IMR-90 (cell line): ENCODE measurements at regions not wholly inside any gene's neighbourhood (a gene's known extent, or its start where the extent isn't known, plus 50 kb on each side); places are given as distances from the start of the nearest gene placed in this dataset.

ENCODE experiments used
- ATAC-seq: fragments of 200-7000 bp; cut with Tn5 transposase; 2 replicates; pipeline ENCODE4 v1.9.1; 2020; ENCODE audit warnings: low read depth, mild to moderate bottlenecking, moderate library complexity
- BruUV-seq: library from RNA; stranded (reverse); fragments of 400-500 nt; replicated peaks from 2 replicates; lab custom pipeline; 2021; lab: Mats Ljungman, UMichigan
- CTCF ChIA-PET: fragments of 300-600 bp; formaldehyde crosslinking; extraction: SDS; loops from one replicate; lab custom pipeline; 2021; ENCODE audit warnings: antibody characterized with exemption; lab: Yijun Ruan, JAX
- POLR2A ChIA-PET: fragments of 300-600 bp; sonication (Branson Sonifier 250); formaldehyde crosslinking; loops from one replicate; lab custom pipeline; 2022; ENCODE audit warnings: antibody characterized with exemption; ENCODE audit not compliant: unreplicated experiment; lab: Charles Lee
- DNase-seq: peaks from one replicate; pipeline ENCODE4 v3.0.0; 2013
- H2AFZ ChIP-seq: replicated peaks from 2 replicates; pipeline ENCODE3; 2013; ENCODE audit warnings: low read length, mild to moderate bottlenecking; ENCODE audit not compliant: poor library complexity
- H2AK5ac ChIP-seq: 2 replicates; pipeline ENCODE4 v1.6.1; 2013; ENCODE audit warnings: low read depth, low read length, inconsistent platforms
- H2AK9ac ChIP-seq: replicated peaks from 2 replicates; pipeline ENCODE3; 2013; ENCODE audit warnings: mild to moderate bottlenecking, low read depth, low read length, moderate library complexity; ENCODE audit not compliant: poor library complexity
- H2BK120ac ChIP-seq: 2 replicates; pipeline ENCODE4 v1.6.1; 2013; ENCODE audit warnings: low read depth, low read length, inconsistent platforms
- H2BK15ac ChIP-seq: 3 replicates; pipeline ENCODE4 v1.6.1; 2013; ENCODE audit warnings: low read depth, low read length, inconsistent platforms
- H2BK20ac ChIP-seq: 2 replicates; pipeline ENCODE4 v1.6.1; 2013; ENCODE audit warnings: low read depth, mild to moderate bottlenecking, inconsistent platforms, low read length, moderate library complexity
- H2BK5ac ChIP-seq: 2 replicates; pipeline ENCODE4 v1.6.1; 2013; ENCODE audit warnings: mild to moderate bottlenecking, low read depth, low read length, inconsistent platforms; ENCODE audit not compliant: poor library complexity, severe bottlenecking
- H3K14ac ChIP-seq: replicated peaks from 2 replicates; pipeline ENCODE4 v1.6.1; 2013; ENCODE audit warnings: low read depth, low read length, inconsistent platforms
- H3K18ac ChIP-seq: 2 replicates; pipeline ENCODE4 v1.6.1; 2013; ENCODE audit warnings: low read depth, low read length, control low read depth
- H3K23ac ChIP-seq: 2 replicates; pipeline ENCODE4 v1.6.1; 2013; ENCODE audit warnings: low read depth, low read length, inconsistent platforms
- H3K27ac ChIP-seq: 2 replicates; pipeline ENCODE4 v1.5.1; 2013; ENCODE audit warnings: mild to moderate bottlenecking, control low read depth, low read length; ENCODE audit not compliant: insufficient read depth
- H3K27me3 ChIP-seq: 2 replicates; pipeline ENCODE4 v1.6.1; 2013; ENCODE audit warnings: low read length; ENCODE audit not compliant: control insufficient read depth, insufficient read depth
- H3K36me3 ChIP-seq: 2 replicates; pipeline ENCODE4 v1.6.1; 2013; ENCODE audit warnings: low read length, mixed read lengths; ENCODE audit not compliant: control insufficient read depth, insufficient read depth
- H3K4ac ChIP-seq: 2 replicates; pipeline ENCODE4 v1.6.1; 2013; ENCODE audit warnings: low read depth, low read length, inconsistent platforms
- H3K4me1 ChIP-seq: 2 replicates; pipeline ENCODE4 v1.6.1; 2013; ENCODE audit warnings: low read length, mixed read lengths; ENCODE audit not compliant: control insufficient read depth, insufficient read depth
- H3K4me2 ChIP-seq: 2 replicates; pipeline ENCODE4 v1.6.1; 2013; ENCODE audit warnings: low read depth, mild to moderate bottlenecking, control low read depth, low read length, moderate library complexity
- H3K4me3 ChIP-seq: 2 replicates; pipeline ENCODE4 v1.5.1; 2013; ENCODE audit warnings: low read depth, mild to moderate bottlenecking, control low read depth, low read length, moderate library complexity; ENCODE audit not compliant: insufficient read depth
- H3K56ac ChIP-seq: 2 replicates; pipeline ENCODE4 v1.6.1; 2013; ENCODE audit warnings: low read length, inconsistent platforms; ENCODE audit not compliant: insufficient read depth; ENCODE audit errors: extremely low read depth
- H3K79me1 ChIP-seq, 2 experiments: 2 replicates each; pipeline ENCODE4 v1.6.1; 2013; ENCODE audit warnings: low read length in 2 of 2, inconsistent platforms in 1 of 2, low read depth in 1 of 2
- H3K9ac ChIP-seq: 2 replicates; pipeline ENCODE4 v1.6.1; 2013; ENCODE audit warnings: low read depth, low read length, control low read depth
- H3K9me1 ChIP-seq: 2 replicates; pipeline ENCODE4 v1.6.1; 2013; ENCODE audit warnings: low read length, inconsistent platforms; ENCODE audit not compliant: insufficient read depth
- H3K9me3 ChIP-seq: 2 replicates; pipeline ENCODE4 v1.6.1; 2013; ENCODE audit warnings: low read length; ENCODE audit not compliant: control insufficient read depth, insufficient read depth
- H4K20me1 ChIP-seq: 2 replicates; pipeline ENCODE4 v1.6.1; 2013; ENCODE audit warnings: low read length, inconsistent platforms; ENCODE audit not compliant: insufficient read depth
- H4K5ac ChIP-seq: 2 replicates; pipeline ENCODE4 v1.6.1; 2013; ENCODE audit warnings: mild to moderate bottlenecking, low read depth, low read length, control low read depth
- H4K8ac ChIP-seq, 2 experiments: 2 replicates each; pipeline ENCODE4 v1.6.1; 2013; ENCODE audit warnings: low read depth in 2 of 2, low read length in 2 of 2, control low read depth in 1 of 2, inconsistent platforms in 1 of 2
- H4K91ac ChIP-seq: 2 replicates; pipeline ENCODE4 v1.6.1; 2013; ENCODE audit warnings: low read depth, low read length, inconsistent platforms; ENCODE audit not compliant: insufficient read depth
- BHLHE40 ChIP-seq: fragments of 150-350 bp; IDR thresholded peaks from 2 replicates; pipeline ENCODE4 v1.6.1; 2016; ENCODE audit warnings: mild to moderate bottlenecking, low read depth, low read length
- CEBPB ChIP-seq: IDR thresholded peaks from 2 replicates; pipeline ENCODE4 v1.6.1; 2012; ENCODE audit warnings: low read depth, low read length, improper control_type of control experiment
- CHD1 ChIP-seq: IDR thresholded peaks from 2 replicates; pipeline ENCODE4 v1.6.1; 2012; ENCODE audit warnings: low read depth, low read length, improper control_type of control experiment
- CTCF ChIP-seq: conservative IDR thresholded peaks from 2 replicates; pipeline ENCODE4 v1.5.1; 2012; ENCODE audit warnings: mild to moderate bottlenecking, low read depth, low read length, improper control_type of control experiment
- ELK1 ChIP-seq: fragments of 150-350 bp; IDR thresholded peaks from 2 replicates; pipeline ENCODE4 v1.6.1; 2016; ENCODE audit warnings: low read depth, mild to moderate bottlenecking, low read length, moderate library complexity, borderline replicate concordance
- FOS ChIP-seq: fragments of 150-350 bp; IDR thresholded peaks from 2 replicates; pipeline ENCODE4 v1.6.1; 2016; ENCODE audit warnings: low read depth, low read length
- MAFK ChIP-seq: IDR thresholded peaks from 2 replicates; pipeline ENCODE4 v1.6.1; 2012; ENCODE audit warnings: low read depth, low read length, improper control_type of control experiment
- MAZ ChIP-seq: IDR thresholded peaks from 2 replicates; pipeline ENCODE4 v1.6.1; 2012; ENCODE audit warnings: low read depth, mild to moderate bottlenecking, low read length, improper control_type of control experiment, moderate library complexity, borderline replicate concordance
- MXI1 ChIP-seq: IDR thresholded peaks from 2 replicates; pipeline ENCODE4 v1.6.1; 2012; ENCODE audit warnings: low read depth, mild to moderate bottlenecking, low read length, moderate library complexity, borderline replicate concordance
- NFE2L2 ChIP-seq: fragments of 150-350 bp; IDR thresholded peaks from 2 replicates; pipeline ENCODE4 v1.6.1; 2016; ENCODE audit warnings: low read depth, mild to moderate bottlenecking, low read length
- POLR2A ChIP-seq: IDR thresholded peaks from 2 replicates; pipeline ENCODE4 v1.6.1; 2012; ENCODE audit warnings: mild to moderate bottlenecking, low read depth, low read length
- RAD21 ChIP-seq: IDR thresholded peaks from 2 replicates; pipeline ENCODE4 v1.6.1; 2012; ENCODE audit warnings: low read length, improper control_type of control experiment
- RCOR1 ChIP-seq: IDR thresholded peaks from 2 replicates; pipeline ENCODE4 v1.6.1; 2012; ENCODE audit warnings: mild to moderate bottlenecking, low read length, improper control_type of control experiment; ENCODE audit not compliant: insufficient replicate concordance
- RFX5 ChIP-seq: IDR thresholded peaks from 2 replicates; pipeline ENCODE4 v1.8.0; 2012; ENCODE audit warnings: low read depth, mild to moderate bottlenecking, low read length, moderate library complexity
- SMC3 ChIP-seq: fragments of 150-350 bp; IDR thresholded peaks from 2 replicates; pipeline ENCODE4 v1.6.1; 2016; ENCODE audit warnings: low read depth, mild to moderate bottlenecking, antibody characterized with exemption, low read length, moderate library complexity
- USF2 ChIP-seq: fragments of 150-350 bp; IDR thresholded peaks from 2 replicates; pipeline ENCODE4 v1.6.1; 2017; ENCODE audit warnings: mild to moderate bottlenecking, antibody characterized with exemption, low read length, low read depth
- dilution Hi-C: fragments of 300-500 bp; cut with HindIII; formaldehyde crosslinking; loops from one replicate; pipeline ENCODE4 v1.14.3; 2018; ENCODE audit warnings: low sequenced_read_pairs; ENCODE audit not compliant: unreplicated experiment
- in situ Hi-C: fragments of 300-500 bp; cut with MboI; formaldehyde crosslinking; loops from 3 replicates; pipeline ENCODE4 v1.14.3; 2019; ENCODE audit warnings: low sequenced_read_pairs, inconsistent platforms, mixed read lengths
- intact Hi-C: fragments of 100-400 bp; cut with micrococcal nuclease; formaldehyde crosslinking; loops from 2 replicates; pipeline ENCODE4 v1.10.0; 2022

- Histone ChIP-seq H2BK5ac (no peak overlapping the region), H3K4me2 (no peak overlapping the region), H3K4me1 (no peaks in the 10 kb centered on the region), H3K27me3 (no peaks in the 10 kb centered on the region), H3K23ac (no peak overlapping the region), H3K27ac (no peak overlapping the region), H2AK9ac (no peak overlapping the region), H3K4me3 (no peak overlapping the region), H3K56ac (no peak overlapping the region), H4K5ac (no peak overlapping the region), H2AK5ac (no peak overlapping the region), H3K18ac (no peak overlapping the region), H3K9me1 (no peaks in the 10 kb centered on the region), H3K9me3 (no peaks in the 10 kb centered on the region), H4K91ac (no peak overlapping the region), H3K9ac (no peak overlapping the region), H3K14ac (no peak overlapping the region), H2BK15ac (no peak overlapping the region), H4K8ac (no peak overlapping the region), H3K4ac (no peak overlapping the region), H2BK120ac (no peak overlapping the region), H3K79me1 (no peaks in the 10 kb centered on the region), H4K20me1 (no peaks in the 10 kb centered on the region), H2AFZ (no peak overlapping the region), H3K36me3 (no peaks in the 10 kb centered on the region), H2BK20ac (no peak overlapping the region)
- in situ Hi-C loops, result no loop called here
- ATAC-seq (no peak), DNase-seq (peak; percentile 65)
- intact Hi-C loops, result no loop called here
- dilution Hi-C loops, result no loop called here
- POLR2A ChIA-PET, result no interaction called here
- TF ChIP-seq SMC3 (no peak), CHD1 (no peak), CTCF (no peak), ELK1 (no peak), MXI1 (no peak), MAFK (no peak), RFX5 (no peak), RCOR1 (no peak), MAZ (no peak), FOS (no peak), CEBPB (no peak), POLR2A (no peak), RAD21 (no peak), USF2 (no peak), BHLHE40 (no peak), NFE2L2 (no peak)
- CTCF ChIA-PET, result no interaction called here
- BruUV-seq, result no TSS peak
These were observed 85.4 kb upstream of the SUCLG2 start for GRCh38 chr3:67739851-67740250.
